Loucy (cell line): ENCODE measurements at regions not wholly inside any gene's neighbourhood (a gene's known extent, or its start where the extent isn't known, plus 50 kb on each side); places are given as distances from the start of the nearest gene placed in this dataset.

Source experiments
- H2AFZ ChIP-seq: fragments of 200-600 bp; sonication (generic); 2 replicates; pipeline ENCODE4 v1.6.0; 2016; ENCODE audit warnings: antibody characterized with exemption, mild to moderate bottlenecking, low read length, moderate library complexity
- H3F3A ChIP-seq: fragments of 200-600 bp; 2 replicates; pipeline ENCODE4 v1.6.0; 2016; ENCODE audit warnings: antibody characterized with exemption, low read depth, mild to moderate bottlenecking
- H3K27me3 ChIP-seq: fragments of 200-600 bp; sonication (generic); 2 replicates; pipeline ENCODE4 v1.6.1; 2014; ENCODE audit warnings: low read length, mild to moderate bottlenecking; ENCODE audit not compliant: insufficient read depth, poor library complexity, severe bottlenecking
- H3K36me3 ChIP-seq: fragments of 200-600 bp; sonication (generic); 2 replicates; pipeline ENCODE4 v1.6.1; 2016; ENCODE audit warnings: low read length; ENCODE audit not compliant: insufficient read depth
- H3K4me1 ChIP-seq: fragments of 200-600 bp; sonication (generic); 2 replicates; pipeline ENCODE4 v1.5.1; 2014; ENCODE audit warnings: low read length, mild to moderate bottlenecking; ENCODE audit not compliant: insufficient read depth, poor library complexity, severe bottlenecking
- H3K4me2 ChIP-seq: fragments of 200-600 bp; sonication (generic); 2 replicates; pipeline ENCODE4 v1.6.0; 2014; ENCODE audit warnings: antibody characterized with exemption, low read length, low read depth, mild to moderate bottlenecking; ENCODE audit not compliant: poor library complexity, severe bottlenecking
- H3K4me3 ChIP-seq: fragments of 200-600 bp; sonication (generic); 2 replicates; pipeline ENCODE4 v1.5.1; 2014; ENCODE audit warnings: low read length, mild to moderate bottlenecking, mixed read lengths; ENCODE audit not compliant: poor library complexity, severe bottlenecking
- H3K79me2 ChIP-seq: fragments of 200-600 bp; sonication (generic); 2 replicates; pipeline ENCODE4 v1.6.1; 2014; ENCODE audit warnings: low read length; ENCODE audit not compliant: insufficient read depth
- H3K9ac ChIP-seq: fragments of 200-600 bp; sonication (generic); 2 replicates; pipeline ENCODE4 v1.6.0; 2014; ENCODE audit warnings: mild to moderate bottlenecking, low read depth, low read length, moderate library complexity; ENCODE audit not compliant: poor library complexity, severe bottlenecking
- H3K9me2 ChIP-seq: fragments of 200-600 bp; sonication (generic); replicated peaks from 2 replicates; pipeline ENCODE4 v1.6.1; 2016; ENCODE audit warnings: low read depth, low read length, mixed read lengths
- H3K9me3 ChIP-seq: fragments of 200-600 bp; sonication (generic); 2 replicates; pipeline ENCODE4 v1.6.1; 2014; ENCODE audit warnings: mild to moderate bottlenecking, antibody characterized with exemption, low read length, low read depth; ENCODE audit not compliant: insufficient read depth
- H4K20me1 ChIP-seq: fragments of 200-600 bp; sonication (generic); 2 replicates; pipeline ENCODE4 v1.6.0; 2014; ENCODE audit warnings: antibody characterized with exemption, low read length, mild to moderate bottlenecking; ENCODE audit not compliant: insufficient read depth, poor library complexity, severe bottlenecking
- CTCF ChIP-seq: fragments of 200-600 bp; sonication (generic); conservative IDR thresholded peaks from 2 replicates; pipeline ENCODE4 v1.5.1; 2014; ENCODE audit warnings: mild to moderate bottlenecking, antibody characterized with exemption, low read length
- EZH2phosphoT487 ChIP-seq: fragments of 200-600 bp; IDR thresholded peaks from 2 replicates; pipeline ENCODE4 v1.6.1; 2018; ENCODE audit warnings: antibody characterized with exemption, mild to moderate bottlenecking, moderate library complexity, borderline replicate concordance

- no peak for TF ChIP-seq EZH2phosphoT487
- TF ChIP-seq CTCF: no peak
- H4K20me1 ChIP-seq: no peaks in the 10 kb centered on the region
- H2AFZ ChIP-seq: no peak overlapping the region
These were observed 1207.5 kb upstream of the GOT2 start for GRCh38 chr16:59941594-59941993.

GRCh38 chr16:59920054-59920453 is 1185.9 kb upstream of the GOT2 start:
- Histone ChIP-seq H2AFZ (no peak overlapping the region), H3K9ac (no peak overlapping the region), H3K27me3 (no peaks in the 10 kb centered on the region), H3K4me1 (no peaks in the 10 kb centered on the region), H4K20me1 (no peaks in the 10 kb centered on the region), H3K4me3 (no peak overlapping the region), H3K9me3 (no peaks in the 10 kb centered on the region), H3F3A (no peaks in the 10 kb centered on the region), H3K4me2 (no peak overlapping the region), H3K9me2 (no peaks in the 10 kb centered on the region), H3K79me2 (no peaks in the 10 kb centered on the region), H3K36me3 (no peaks in the 10 kb centered on the region)
- TF ChIP-seq EZH2phosphoT487 (no peak), CTCF (no peak)

More at GRCh38 chr16:59941594-59941993, 1207.5 kb upstream of the GOT2 start:
- Histone ChIP-seq H3K9me2 (no peaks in the 10 kb centered on the region), H3K79me2 (no peaks in the 10 kb centered on the region), H3K36me3 (no peaks in the 10 kb centered on the region), H3K4me1 (no peaks in the 10 kb centered on the region), H3K4me3 (no peak overlapping the region), H3K9ac (no peak overlapping the region), H3K9me3 (no peaks in the 10 kb centered on the region), H3K27me3 (no peaks in the 10 kb centered on the region), H3K4me2 (no peak overlapping the region), H3F3A (no peaks in the 10 kb centered on the region)

GRCh38 chr16:59913666-59914065 is 1179.5 kb upstream of the GOT2 start:
- no peak for TF ChIP-seq EZH2phosphoT487
- no peak for TF ChIP-seq CTCF
- no peak overlapping the region for H3K4me3 ChIP-seq
- no peaks in the 10 kb centered on the region for H4K20me1 ChIP-seq
- no peaks in the 10 kb centered on the region for H3K79me2 ChIP-seq
- H3K4me2 ChIP-seq: no peak overlapping the region
- no peaks in the 10 kb centered on the region for H3K9me3 ChIP-seq
- H3F3A ChIP-seq: no peaks in the 10 kb centered on the region
- no peaks in the 10 kb centered on the region for H3K36me3 ChIP-seq
- H3K9me2 ChIP-seq: no peaks in the 10 kb centered on the region
- no peaks in the 10 kb centered on the region for H3K4me1 ChIP-seq
- no peaks in the 10 kb centered on the region for H3K27me3 ChIP-seq
- no peak overlapping the region for H2AFZ ChIP-seq
- no peak overlapping the region for H3K9ac ChIP-seq
